ENCODE measurements at regions not wholly inside any gene's neighbourhood (a gene's known extent, or its start where the extent isn't known, plus 50 kb on each side); places are given as distances from the start of the nearest gene placed in this dataset.
"Not testable (repeated sequence)": the region's sequence is repeated elsewhere in the genome, so short reads cannot be mapped to it uniquely, and the experiment has no call there.

- no peaks in the 10 kb centered on the region for H3K27me3 ChIP-seq (ENCODE audit: control insufficient read depth in 4 of 4, insufficient read depth in 4 of 4, low read length in 3 of 4)
- no peaks in the 10 kb centered on the region for H3K4me1 ChIP-seq (ENCODE audit: control insufficient read depth in 4 of 4, insufficient read depth in 4 of 4, low read length in 3 of 4)
- TF ChIP-seq RXRA (IDR thresholded peaks at IDR 0.05): no peak
- no peak for TF ChIP-seq HNF4A (conservative IDR thresholded peaks at IDR 0.05)
- TF ChIP-seq FOXA2 (IDR thresholded peaks at IDR 0.05): no peak
- no peak for TF ChIP-seq GABPA (IDR thresholded peaks at IDR 0.05 in 1 of 2, conservative IDR thresholded peaks at IDR 0.05 in 1 of 2)
- TF ChIP-seq ZBTB33 (IDR thresholded peaks at IDR 0.05): no peak
- TF ChIP-seq MAX (IDR thresholded peaks at IDR 0.05): no peak
- no peak for TF ChIP-seq TAF1 (conservative IDR thresholded peaks at IDR 0.05)
- TF ChIP-seq YY1 (IDR thresholded peaks at IDR 0.05): no peak
- TF ChIP-seq FOXA1 (IDR thresholded peaks at IDR 0.05): no peak
- H3K9ac ChIP-seq (ENCODE audit: low read depth in 1 of 2, low read length in 2 of 2): no peak overlapping the region
- no peak overlapping the region for H3K4me3 ChIP-seq (ENCODE audit: low read depth in 1 of 3, low read length in 3 of 3)
- no peak for DNase-seq (ENCODE audit: low spot score)
- peaks cover 0 to 3% (median 0%) of the 10 kb centered on the region in 4 donors for H3K9me3 ChIP-seq (ENCODE audit: control insufficient read depth in 4 of 4, low read length in 3 of 4)
- H3K36me3 ChIP-seq (ENCODE audit: control insufficient read depth in 4 of 4, insufficient read depth in 3 of 4, low read depth in 1 of 4, low read length in 3 of 4): no peaks in the 10 kb centered on the region
- no peak overlapping the region for H3K27ac ChIP-seq (ENCODE audit: low read depth in 1 of 2, low read length in 2 of 2)
These were observed 1088.1 kb upstream of the EDIL3 start for GRCh38 chr5:85472749-85473148.

GRCh38 chr5:85475151-85475550, 1090.5 kb upstream of the EDIL3 start:
- not testable (repeated sequence) for H3K4me1 ChIP-seq (ENCODE audit: control insufficient read depth in 4 of 4, insufficient read depth in 4 of 4, low read length in 3 of 4); H3K36me3 ChIP-seq (ENCODE audit: control insufficient read depth in 4 of 4, insufficient read depth in 3 of 4, low read depth in 1 of 4, low read length in 3 of 4); DNase-seq (ENCODE audit: low spot score); H3K27ac ChIP-seq (ENCODE audit: low read depth in 1 of 2, low read length in 2 of 2); H3K9ac ChIP-seq (ENCODE audit: low read depth in 1 of 2, low read length in 2 of 2); H3K4me3 ChIP-seq (ENCODE audit: low read depth in 1 of 3, low read length in 3 of 3); H3K9me3 ChIP-seq (ENCODE audit: control insufficient read depth in 4 of 4, low read length in 3 of 4); H3K27me3 ChIP-seq (ENCODE audit: control insufficient read depth in 4 of 4, insufficient read depth in 4 of 4, low read length in 3 of 4)
- 77% methylated on average over 4 of the region's 4 CpGs for WGBS

DNA sequence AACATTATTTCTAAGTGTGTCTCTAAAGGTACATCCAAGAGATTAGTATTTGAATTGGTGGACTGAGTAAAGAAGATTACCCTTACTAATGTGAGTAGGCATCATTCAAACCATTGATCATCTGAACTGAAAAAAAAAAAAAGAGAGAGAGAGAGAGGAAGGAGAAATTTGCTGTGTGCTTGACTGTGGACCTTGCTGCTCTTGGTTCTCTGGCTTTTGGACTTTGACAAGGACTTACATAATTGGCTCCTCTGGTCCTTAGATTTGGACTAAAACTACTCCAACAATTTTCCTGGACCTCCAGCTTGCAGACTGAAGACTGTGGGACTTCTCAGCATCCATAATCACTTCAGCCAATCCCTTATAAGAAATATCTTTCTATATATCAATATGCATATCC, 1091.9 kb upstream of the EDIL3 start:
- H3K4me3 ChIP-seq (ENCODE audit: low read depth in 1 of 3, low read length in 3 of 3): no peak overlapping the region
- no peak overlapping the region for H3K9ac ChIP-seq (ENCODE audit: low read depth in 1 of 2, low read length in 2 of 2)
- H3K27me3 ChIP-seq (ENCODE audit: control insufficient read depth in 4 of 4, insufficient read depth in 4 of 4, low read length in 3 of 4): no peaks in the 10 kb centered on the region
- H3K36me3 ChIP-seq (ENCODE audit: control insufficient read depth in 4 of 4, insufficient read depth in 3 of 4, low read depth in 1 of 4, low read length in 3 of 4): no peaks in the 10 kb centered on the region
- no peaks in the 10 kb centered on the region for H3K9me3 ChIP-seq (ENCODE audit: control insufficient read depth in 4 of 4, low read length in 3 of 4)
- no peak for TF ChIP-seq YY1 (IDR thresholded peaks at IDR 0.05)
- TF ChIP-seq RAD21 (IDR thresholded peaks at IDR 0.05): no peak
- TF ChIP-seq HNF4A (conservative IDR thresholded peaks at IDR 0.05): peak; percentile 46 to 75
- TF ChIP-seq HNF4G (IDR thresholded peaks at IDR 0.05): peak; percentile 15
- no peak for DNase-seq (ENCODE audit: low spot score)
- no peak overlapping the region for H3K27ac ChIP-seq (ENCODE audit: low read depth in 1 of 2, low read length in 2 of 2)
- no peaks in the 10 kb centered on the region for H3K4me1 ChIP-seq (ENCODE audit: control insufficient read depth in 4 of 4, insufficient read depth in 4 of 4, low read length in 3 of 4)

DNA sequence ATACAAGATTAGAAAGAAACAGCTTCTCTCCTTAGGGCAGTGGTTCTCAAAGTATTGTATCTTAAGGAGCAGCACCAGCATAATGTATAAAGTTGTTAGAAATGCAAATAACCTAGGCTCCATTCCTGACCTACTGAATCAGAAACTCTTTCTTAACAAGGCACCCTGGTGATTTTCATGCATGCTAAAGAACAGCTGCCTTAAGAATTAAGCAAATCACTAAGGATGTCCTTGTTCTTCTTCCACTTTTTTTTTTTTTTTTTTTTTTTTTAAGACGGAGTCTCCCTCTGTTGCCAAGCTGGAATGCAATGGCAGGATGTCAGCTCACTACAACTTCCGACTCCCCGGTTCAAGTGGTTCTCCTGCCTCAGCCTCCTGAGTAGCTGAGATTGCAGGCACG, 1095.2 kb upstream of the EDIL3 start:
- H3K4me3 ChIP-seq (ENCODE audit: low read depth in 1 of 3, low read length in 3 of 3): no peak overlapping the region
- no peak for DNase-seq (ENCODE audit: low spot score)
- no peak overlapping the region for H3K9ac ChIP-seq (ENCODE audit: low read depth in 1 of 2, low read length in 2 of 2)
- WGBS: 94% methylated on average over 4 of the region's 4 CpGs
- H3K27ac ChIP-seq (ENCODE audit: low read depth in 1 of 2, low read length in 2 of 2): no peak overlapping the region
- no peaks in the 10 kb centered on the region for H3K27me3 ChIP-seq (ENCODE audit: control insufficient read depth in 4 of 4, insufficient read depth in 4 of 4, low read length in 3 of 4)
- H3K9me3 ChIP-seq (ENCODE audit: control insufficient read depth in 4 of 4, low read length in 3 of 4): no peaks in the 10 kb centered on the region
- H3K36me3 ChIP-seq (ENCODE audit: control insufficient read depth in 4 of 4, insufficient read depth in 3 of 4, low read depth in 1 of 4, low read length in 3 of 4): no peaks in the 10 kb centered on the region
- no peaks in the 10 kb centered on the region for H3K4me1 ChIP-seq (ENCODE audit: control insufficient read depth in 4 of 4, insufficient read depth in 4 of 4, low read length in 3 of 4)
- TF ChIP-seq TAF1 (conservative IDR thresholded peaks at IDR 0.05): no peak
- no peak for TF ChIP-seq NR2F2 (IDR thresholded peaks at IDR 0.05)
- TF ChIP-seq FOXA1 (IDR thresholded peaks at IDR 0.05): no peak
- TF ChIP-seq EGR1 (IDR thresholded peaks at IDR 0.05; ENCODE audit: low read depth in 2 of 2): no peak
- TF ChIP-seq SP1 (IDR thresholded peaks at IDR 0.05): no peak
- no peak for TF ChIP-seq MAX (IDR thresholded peaks at IDR 0.05)
- no peak for TF ChIP-seq ZBTB33 (IDR thresholded peaks at IDR 0.05)
- TF ChIP-seq, protein P1, sequence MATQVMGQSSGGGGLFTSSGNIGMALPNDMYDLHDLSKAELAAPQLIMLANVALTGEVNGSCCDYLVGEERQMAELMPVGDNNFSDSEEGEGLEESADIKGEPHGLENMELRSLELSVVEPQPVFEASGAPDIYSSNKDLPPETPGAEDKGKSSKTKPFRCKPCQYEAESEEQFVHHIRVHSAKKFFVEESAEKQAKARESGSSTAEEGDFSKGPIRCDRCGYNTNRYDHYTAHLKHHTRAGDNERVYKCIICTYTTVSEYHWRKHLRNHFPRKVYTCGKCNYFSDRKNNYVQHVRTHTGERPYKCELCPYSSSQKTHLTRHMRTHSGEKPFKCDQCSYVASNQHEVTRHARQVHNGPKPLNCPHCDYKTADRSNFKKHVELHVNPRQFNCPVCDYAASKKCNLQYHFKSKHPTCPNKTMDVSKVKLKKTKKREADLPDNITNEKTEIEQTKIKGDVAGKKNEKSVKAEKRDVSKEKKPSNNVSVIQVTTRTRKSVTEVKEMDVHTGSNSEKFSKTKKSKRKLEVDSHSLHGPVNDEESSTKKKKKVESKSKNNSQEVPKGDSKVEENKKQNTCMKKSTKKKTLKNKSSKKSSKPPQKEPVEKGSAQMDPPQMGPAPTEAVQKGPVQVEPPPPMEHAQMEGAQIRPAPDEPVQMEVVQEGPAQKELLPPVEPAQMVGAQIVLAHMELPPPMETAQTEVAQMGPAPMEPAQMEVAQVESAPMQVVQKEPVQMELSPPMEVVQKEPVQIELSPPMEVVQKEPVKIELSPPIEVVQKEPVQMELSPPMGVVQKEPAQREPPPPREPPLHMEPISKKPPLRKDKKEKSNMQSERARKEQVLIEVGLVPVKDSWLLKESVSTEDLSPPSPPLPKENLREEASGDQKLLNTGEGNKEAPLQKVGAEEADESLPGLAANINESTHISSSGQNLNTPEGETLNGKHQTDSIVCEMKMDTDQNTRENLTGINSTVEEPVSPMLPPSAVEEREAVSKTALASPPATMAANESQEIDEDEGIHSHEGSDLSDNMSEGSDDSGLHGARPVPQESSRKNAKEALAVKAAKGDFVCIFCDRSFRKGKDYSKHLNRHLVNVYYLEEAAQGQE (IDR thresholded peaks at IDR 0.05): no peak
- TF ChIP-seq HNF4G (IDR thresholded peaks at IDR 0.05): no peak
- no peak for TF ChIP-seq YY1 (IDR thresholded peaks at IDR 0.05)
- TF ChIP-seq RXRA (IDR thresholded peaks at IDR 0.05): no peak
- TF ChIP-seq JUND (IDR thresholded peaks at IDR 0.05): no peak

Data from liver (tissue), 7 donors.